AG09319 (cell line): ENCODE measurements at regions not wholly inside any gene's neighbourhood (a gene's known extent, or its start where the extent isn't known, plus 50 kb on each side); places are given as distances from the start of the nearest gene placed in this dataset.

Experiments used
- DNase-seq: peaks from one replicate; pipeline ENCODE4 v3.0.0-alpha.2; 2010; ENCODE audit warnings: low read depth; ENCODE audit errors: extremely low read depth
- TF ChIP-seq, protein P1 (sequence below): IDR thresholded peaks from 2 replicates; pipeline ENCODE4 v1.5.1; 2011; ENCODE audit warnings: low read depth, mild to moderate bottlenecking, inconsistent platforms, low read length, moderate library complexity

GRCh38 chr6:91142154-91142553, 555.3 kb upstream of the MAP3K7 start:
- DNase-seq: no peak
- TF ChIP-seq, protein P1, sequence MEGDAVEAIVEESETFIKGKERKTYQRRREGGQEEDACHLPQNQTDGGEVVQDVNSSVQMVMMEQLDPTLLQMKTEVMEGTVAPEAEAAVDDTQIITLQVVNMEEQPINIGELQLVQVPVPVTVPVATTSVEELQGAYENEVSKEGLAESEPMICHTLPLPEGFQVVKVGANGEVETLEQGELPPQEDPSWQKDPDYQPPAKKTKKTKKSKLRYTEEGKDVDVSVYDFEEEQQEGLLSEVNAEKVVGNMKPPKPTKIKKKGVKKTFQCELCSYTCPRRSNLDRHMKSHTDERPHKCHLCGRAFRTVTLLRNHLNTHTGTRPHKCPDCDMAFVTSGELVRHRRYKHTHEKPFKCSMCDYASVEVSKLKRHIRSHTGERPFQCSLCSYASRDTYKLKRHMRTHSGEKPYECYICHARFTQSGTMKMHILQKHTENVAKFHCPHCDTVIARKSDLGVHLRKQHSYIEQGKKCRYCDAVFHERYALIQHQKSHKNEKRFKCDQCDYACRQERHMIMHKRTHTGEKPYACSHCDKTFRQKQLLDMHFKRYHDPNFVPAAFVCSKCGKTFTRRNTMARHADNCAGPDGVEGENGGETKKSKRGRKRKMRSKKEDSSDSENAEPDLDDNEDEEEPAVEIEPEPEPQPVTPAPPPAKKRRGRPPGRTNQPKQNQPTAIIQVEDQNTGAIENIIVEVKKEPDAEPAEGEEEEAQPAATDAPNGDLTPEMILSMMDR: no peak

GRCh38 chr6:91141346-91141745, 554.5 kb upstream of the MAP3K7 start:
- DNase-seq: no peak
- TF ChIP-seq, protein P1: no peak

DNA sequence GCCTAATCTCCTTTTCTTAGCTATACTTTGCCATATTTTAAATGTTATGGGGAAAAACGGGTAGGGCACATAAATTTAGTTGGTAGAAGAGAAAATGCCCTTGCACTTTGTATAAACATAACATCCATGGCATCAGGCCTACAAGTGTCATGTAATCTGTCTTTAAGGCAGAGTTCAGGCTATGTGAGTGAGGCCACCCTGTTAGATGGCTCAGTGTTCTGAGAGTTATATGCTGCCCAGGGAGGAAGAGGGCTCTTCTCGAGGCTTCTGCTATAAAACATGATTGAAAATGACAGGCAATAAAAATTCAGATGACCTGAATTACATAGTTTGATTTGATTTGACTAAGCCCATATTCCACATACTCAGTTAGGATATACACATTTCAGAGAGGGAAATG, 553.6 kb upstream of the MAP3K7 start:
- TF ChIP-seq, protein P1: no peak
- DNase-seq: no peak

DNA sequence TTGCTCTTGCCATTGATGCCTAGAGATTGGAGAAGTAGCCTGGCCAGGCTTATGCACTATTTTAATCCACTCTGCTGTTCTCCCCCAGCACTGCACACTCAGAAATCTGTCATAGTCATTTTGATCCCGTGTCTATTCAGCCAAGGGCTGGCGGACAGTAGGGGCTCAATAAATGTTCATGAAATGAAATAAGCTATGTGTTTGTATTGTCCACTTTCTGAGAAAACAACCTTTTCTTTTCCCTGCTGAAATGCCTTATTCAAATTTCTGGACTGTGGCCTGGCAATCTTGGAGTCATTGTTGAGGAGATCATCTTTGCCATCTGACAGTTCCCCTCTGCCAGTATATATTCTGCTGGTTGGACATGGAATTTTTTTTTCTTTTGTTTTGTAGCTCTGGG, 550.4 kb upstream of the MAP3K7 start:
- TF ChIP-seq, protein P1: no peak
- DNase-seq: no peak

GRCh38 chr6:91135406-91136103, 548.7 kb upstream of the MAP3K7 start:
- DNase-seq: no peak
- TF ChIP-seq, protein P1: no peak

DNA sequence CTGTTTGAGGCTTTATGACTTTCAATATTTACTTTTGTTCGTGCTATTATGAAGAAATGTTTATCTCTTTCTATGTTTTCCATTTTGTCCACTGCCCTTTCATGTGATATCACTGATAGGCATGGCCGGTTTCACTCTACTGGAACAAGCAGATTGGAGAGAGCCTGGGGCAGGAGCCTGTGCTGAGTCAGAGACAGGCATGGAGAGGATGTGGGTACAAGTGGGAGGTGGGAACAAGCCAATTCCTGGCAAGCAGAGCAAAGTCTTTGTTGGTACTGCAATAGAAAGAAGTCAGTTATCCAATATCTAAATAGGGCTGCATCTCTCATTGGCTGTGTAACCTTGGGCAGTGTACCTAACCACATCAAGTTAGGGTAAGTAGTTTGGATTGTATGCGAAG, 545.6 kb upstream of the MAP3K7 start:
- TF ChIP-seq, protein P1: no peak
- DNase-seq: no peak

DNA sequence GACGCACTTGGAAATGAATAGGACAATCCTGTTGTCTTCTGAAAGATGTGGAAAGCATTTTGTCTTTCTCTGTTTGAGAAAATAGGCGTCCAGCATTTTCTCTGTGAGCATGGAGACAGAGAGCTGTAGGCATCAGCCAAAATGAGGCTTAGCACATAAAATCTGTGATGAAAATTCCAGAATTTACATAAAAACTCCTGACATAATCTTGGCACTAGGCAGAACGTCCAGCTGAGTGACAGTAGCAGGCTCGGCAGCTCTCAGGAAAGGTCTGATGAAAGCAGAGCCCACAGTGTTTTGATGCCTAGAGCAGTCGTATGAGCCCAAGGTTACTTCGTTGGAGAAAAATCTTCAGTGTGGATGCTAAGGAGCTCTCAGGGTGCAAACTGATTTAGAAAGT, 543.3 kb upstream of the MAP3K7 start:
- no peak for DNase-seq
- TF ChIP-seq, protein P1: no peak
